ENCODE measurements at regions not wholly inside any gene's neighbourhood (a gene's known extent, or its start where the extent isn't known, plus 50 kb on each side); places are given as distances from the start of the nearest gene placed in this dataset.

- Histone ChIP-seq H3K27me3 (no peaks in the 10 kb centered on the region), H3K9ac (no peak overlapping the region), H3K4me1 (peaks cover 0 to 7% (median 0%) of the 10 kb centered on the region in 10 experiments; a peak in 2 of 20 replicates), H3K9me3 (replicated peaks in 1 of 11) (no peaks in the 10 kb centered on the region), H3K27ac (no peak overlapping the region), H4K20me1 (no peaks in the 10 kb centered on the region), H3K4me2 (peak overlapping the region in 2 of 11 experiments; percentile 18 to 43; a peak in 3 of 22 replicates), H3K4me3 (no peak overlapping the region), H3K36me3 (no peaks in the 10 kb centered on the region)
- no peak for TF ChIP-seq Cebpa-rat (IDR thresholded peaks at IDR 0.05)
These were observed 316.8 kb downstream of the PAX3 start for GRCh38 chr2:221981912-221982470.

- H3K4me1 ChIP-seq, result no peaks in the 10 kb centered on the region
- no peaks in the 10 kb centered on the region for H3K36me3 ChIP-seq
- H4K20me1 ChIP-seq, result no peaks in the 10 kb centered on the region
- no peak overlapping the region for H3K9ac ChIP-seq
- no peaks in the 10 kb centered on the region for H3K27me3 ChIP-seq
- no peak for TF ChIP-seq Cebpa-rat (IDR thresholded peaks at IDR 0.05)
- no peak overlapping the region for H3K27ac ChIP-seq
- H3K9me3 ChIP-seq (replicated peaks in 1 of 11), result peaks cover 0 to 8% (median 0%) of the 10 kb centered on the region in 11 experiments; a peak in 1 of 22 replicates
- H3K4me3 ChIP-seq, result no peak overlapping the region
- no peak overlapping the region for H3K4me2 ChIP-seq
These were observed 323.6 kb downstream of the PAX3 start for GRCh38 chr2:221975151-221975550.

GRCh38 chr2:221973902-221974301 lies 324.9 kb downstream of the PAX3 start:
- peak in 6 of 11 experiments; percentile 16 to 69 (median 56); a peak in 5 of 22 replicates for TF ChIP-seq Cebpa-rat (IDR thresholded peaks at IDR 0.05)
- H3K4me1 ChIP-seq, result no peaks in the 10 kb centered on the region
- H3K9me3 ChIP-seq (replicated peaks in 1 of 11), result peaks cover 0 to 8% (median 0%) of the 10 kb centered on the region in 11 experiments; a peak in 1 of 22 replicates
- no peaks in the 10 kb centered on the region for H3K27me3 ChIP-seq
- no peak overlapping the region for H3K9ac ChIP-seq
- H3K4me2 ChIP-seq, result no peak overlapping the region
- H3K27ac ChIP-seq, result no peak overlapping the region
- no peaks in the 10 kb centered on the region for H3K36me3 ChIP-seq
- no peaks in the 10 kb centered on the region for H4K20me1 ChIP-seq
- no peak overlapping the region for H3K4me3 ChIP-seq

- H3K4me2 ChIP-seq, result no peak overlapping the region
- H3K27ac ChIP-seq, result no peak overlapping the region
- H4K20me1 ChIP-seq, result no peaks in the 10 kb centered on the region
- no peaks in the 10 kb centered on the region for H3K27me3 ChIP-seq
- no peak overlapping the region for H3K4me3 ChIP-seq
- no peaks in the 10 kb centered on the region for H3K4me1 ChIP-seq
- H3K9me3 ChIP-seq (replicated peaks in 1 of 11), result peaks cover 0 to 8% (median 0%) of the 10 kb centered on the region in 11 experiments; a peak in 1 of 22 replicates
- TF ChIP-seq Cebpa-rat (IDR thresholded peaks at IDR 0.05), result no peak
- H3K9ac ChIP-seq, result no peak overlapping the region
- no peaks in the 10 kb centered on the region for H3K36me3 ChIP-seq
These were observed 325.3 kb downstream of the PAX3 start for GRCh38 chr2:221973502-221973901.

GRCh38 chr2:221972813-221973478 lies 325.9 kb downstream of the PAX3 start:
- Histone ChIP-seq H3K27ac (no peak overlapping the region), H4K20me1 (no peaks in the 10 kb centered on the region), H3K36me3 (no peaks in the 10 kb centered on the region), H3K4me1 (no peaks in the 10 kb centered on the region), H3K27me3 (no peaks in the 10 kb centered on the region), H3K9ac (no peak overlapping the region), H3K9me3 (replicated peaks in 1 of 11) (peaks cover 0 to 8% (median 0%) of the 10 kb centered on the region in 11 experiments; a peak in 1 of 22 replicates), H3K4me2 (no peak overlapping the region), H3K4me3 (no peak overlapping the region)
- TF ChIP-seq Cebpa-rat (IDR thresholded peaks at IDR 0.05), result no peak

GRCh38 chr2:221970389-221970788 lies 328.4 kb downstream of the PAX3 start:
- H3K4me3 ChIP-seq, result no peak overlapping the region
- no peak overlapping the region for H3K4me2 ChIP-seq
- H3K27ac ChIP-seq, result no peak overlapping the region
- no peaks in the 10 kb centered on the region for H3K36me3 ChIP-seq
- no peaks in the 10 kb centered on the region for H4K20me1 ChIP-seq
- H3K9me3 ChIP-seq (replicated peaks in 1 of 11), result peaks cover 0 to 8% (median 0%) of the 10 kb centered on the region in 11 experiments; a peak in 1 of 22 replicates
- no peak overlapping the region for H3K9ac ChIP-seq
- no peaks in the 10 kb centered on the region for H3K27me3 ChIP-seq
- no peak for TF ChIP-seq Cebpa-rat (IDR thresholded peaks at IDR 0.05)
- H3K4me1 ChIP-seq, result no peaks in the 10 kb centered on the region

- H3K36me3 ChIP-seq, result no peaks in the 10 kb centered on the region
These were observed 329.0 kb downstream of the PAX3 start for GRCh38 chr2:221969830-221970144.

GRCh38 chr2:221969087-221969829 lies 329.5 kb downstream of the PAX3 start:
- H3K9me3 ChIP-seq (replicated peaks in 1 of 11), result peaks cover 0 to 3% (median 0%) of the 10 kb centered on the region in 11 experiments; a peak in 1 of 22 replicates
- H4K20me1 ChIP-seq, result no peaks in the 10 kb centered on the region
- no peak overlapping the region for H3K9ac ChIP-seq
- TF ChIP-seq Cebpa-rat (IDR thresholded peaks at IDR 0.05), result no peak
- H3K36me3 ChIP-seq, result no peaks in the 10 kb centered on the region
- no peaks in the 10 kb centered on the region for H3K4me1 ChIP-seq
- H3K4me2 ChIP-seq, result no peak overlapping the region
- no peak overlapping the region for H3K4me3 ChIP-seq
- no peaks in the 10 kb centered on the region for H3K27me3 ChIP-seq
- no peak overlapping the region for H3K27ac ChIP-seq

More at GRCh38 chr2:221969830-221970144, 329.0 kb downstream of the PAX3 start:
- no peak overlapping the region for H3K9ac ChIP-seq
- H3K27me3 ChIP-seq, result no peaks in the 10 kb centered on the region
- H3K4me2 ChIP-seq, result no peak overlapping the region
- peaks cover 0 to 8% (median 0%) of the 10 kb centered on the region in 11 experiments; a peak in 1 of 22 replicates for H3K9me3 ChIP-seq (replicated peaks in 1 of 11)
- no peaks in the 10 kb centered on the region for H3K4me1 ChIP-seq
- H3K4me3 ChIP-seq, result no peak overlapping the region
- H3K27ac ChIP-seq, result no peak overlapping the region
- H4K20me1 ChIP-seq, result no peaks in the 10 kb centered on the region
- TF ChIP-seq Cebpa-rat (IDR thresholded peaks at IDR 0.05), result no peak

- H3K27me3 ChIP-seq, result no peaks in the 10 kb centered on the region
- no peaks in the 10 kb centered on the region for H4K20me1 ChIP-seq
- no peak overlapping the region for H3K4me3 ChIP-seq
- H3K4me1 ChIP-seq, result no peaks in the 10 kb centered on the region
- H3K9me3 ChIP-seq (replicated peaks in 1 of 11), result no peaks in the 10 kb centered on the region
- no peak overlapping the region for H3K4me2 ChIP-seq
- H3K9ac ChIP-seq, result no peak overlapping the region
- H3K36me3 ChIP-seq, result no peaks in the 10 kb centered on the region
- H3K27ac ChIP-seq, result no peak overlapping the region
- no peak for TF ChIP-seq Cebpa-rat (IDR thresholded peaks at IDR 0.05)
These were observed 336.6 kb downstream of the PAX3 start for GRCh38 chr2:221962186-221962585.

All from BLaER1 treated with 17β-estradiol and CSF1 and Interleukin-3, amounts not matched to agents 10 nM and 100 nM (cell line).